ENCODE measurements at regions not wholly inside any gene's neighbourhood (a gene's known extent, or its start where the extent isn't known, plus 50 kb on each side); places are given as distances from the start of the nearest gene placed in this dataset.

DNA sequence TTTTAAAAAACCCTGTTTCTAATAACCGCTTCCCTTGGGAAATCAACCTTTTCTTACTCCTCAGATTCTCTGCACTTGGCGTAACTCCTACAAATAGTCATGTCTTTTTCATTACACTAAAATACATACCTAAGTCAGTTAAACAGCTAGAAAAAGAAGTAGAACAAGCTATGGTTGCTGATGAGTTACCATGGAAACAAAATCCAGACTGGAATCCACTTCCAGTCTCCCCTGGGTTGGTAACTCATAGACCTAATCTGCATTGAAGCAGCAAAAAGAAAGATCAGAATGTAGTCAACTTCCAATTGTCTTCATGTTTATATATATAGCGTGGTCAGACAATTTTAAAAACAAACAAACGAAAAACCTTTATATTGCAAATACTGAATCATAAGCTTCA, 260.8 kb upstream of the LRRN1 start:
- DNase-seq, result no peak
- no peak overlapping the region for H3K27ac ChIP-seq (ENCODE audit: low read depth, low read length)
- no peaks in the 10 kb centered on the region for H3K9me3 ChIP-seq (ENCODE audit: control insufficient read depth in 1 of 2, low read length in 2 of 2)
- Mint-ChIP-seq H3K36me3 (peaks cover 0 to 2% of the 10 kb centered on the region in 2 donors), H3K27me3 (peaks cover 0 to 3% of the 10 kb centered on the region in 2 donors), H3K4me1 (no peaks in the 10 kb centered on the region), H3K27ac (no peak overlapping the region), H3K9me3 (peaks cover 0 to 2% (median 0%) of the 10 kb centered on the region in 8 donors), H3K4me3 (no peak overlapping the region)
- no peak overlapping the region for H3K4me3 ChIP-seq (ENCODE audit: low read length in 2 of 2)
- no peaks in the 10 kb centered on the region for H3K36me3 ChIP-seq (ENCODE audit: insufficient read depth, low read length)
- intact Hi-C loops (cut with micrococcal nuclease), result no loop called here
- no peaks in the 10 kb centered on the region for H3K27me3 ChIP-seq (ENCODE audit: insufficient read depth, low read length)
- ChIA-PET POLR2A (ENCODE audit: partially characterized antibody) (no interaction called here), CTCF (ENCODE audit: partially characterized antibody) (no interaction called here)
- no peaks in the 10 kb centered on the region for H3K4me1 ChIP-seq (ENCODE audit: insufficient read depth, low read length)

- Mint-ChIP-seq H3K36me3 (no peaks in the 10 kb centered on the region), H3K27ac (no peak overlapping the region), H3K27me3 (no peaks in the 10 kb centered on the region), H3K4me3 (no peak overlapping the region), H3K9me3 (peaks cover 0 to 2% (median 0%) of the 10 kb centered on the region in 8 donors), H3K4me1 (no peaks in the 10 kb centered on the region)
- Histone ChIP-seq H3K4me1 (ENCODE audit: insufficient read depth, low read length) (no peaks in the 10 kb centered on the region), H3K9me3 (ENCODE audit: control insufficient read depth in 1 of 2, low read length in 2 of 2) (no peaks in the 10 kb centered on the region), H3K4me3 (ENCODE audit: low read length in 2 of 2) (no peak overlapping the region), H3K36me3 (ENCODE audit: insufficient read depth, low read length) (no peaks in the 10 kb centered on the region), H3K27me3 (ENCODE audit: insufficient read depth, low read length) (no peaks in the 10 kb centered on the region), H3K27ac (ENCODE audit: low read depth, low read length) (no peak overlapping the region)
- ChIA-PET CTCF (ENCODE audit: partially characterized antibody) (no interaction called here), POLR2A (ENCODE audit: partially characterized antibody) (no interaction called here)
- DNase-seq, result no peak
- intact Hi-C loops (cut with micrococcal nuclease), result no loop called here
These were observed 266.7 kb upstream of the LRRN1 start for GRCh38 chr3:3532508-3532907.

DNA sequence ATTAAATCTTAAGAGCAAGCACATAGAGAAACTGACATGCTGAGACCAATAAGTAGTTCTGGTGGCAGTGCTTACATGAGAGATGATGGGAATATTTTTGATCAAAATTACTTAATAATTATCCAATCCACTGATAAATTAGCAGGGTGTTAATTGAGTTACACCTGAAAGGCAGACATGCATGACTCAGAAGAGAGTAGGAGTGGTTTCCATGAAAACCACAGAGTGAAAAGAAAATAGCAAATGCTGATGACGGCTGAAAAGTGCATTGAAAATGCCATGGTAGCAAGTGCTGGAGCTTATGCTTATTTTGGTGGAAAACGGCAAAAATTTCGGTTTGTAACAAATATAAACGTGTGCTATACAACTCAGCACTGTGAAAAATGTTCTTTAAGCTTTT, 267.8 kb upstream of the LRRN1 start:
- H3K4me1 ChIP-seq (ENCODE audit: insufficient read depth, low read length), result no peaks in the 10 kb centered on the region
- Mint-ChIP-seq H3K4me1 (no peaks in the 10 kb centered on the region), H3K36me3 (no peaks in the 10 kb centered on the region), H3K4me3 (no peak overlapping the region), H3K27ac (no peak overlapping the region), H3K9me3 (no peaks in the 10 kb centered on the region), H3K27me3 (no peaks in the 10 kb centered on the region)
- no peak for DNase-seq
- H3K27me3 ChIP-seq (ENCODE audit: insufficient read depth, low read length), result no peaks in the 10 kb centered on the region
- intact Hi-C loops (cut with micrococcal nuclease), result no loop called here
- H3K36me3 ChIP-seq (ENCODE audit: insufficient read depth, low read length), result no peaks in the 10 kb centered on the region
- no peaks in the 10 kb centered on the region for H3K9me3 ChIP-seq (ENCODE audit: control insufficient read depth in 1 of 2, low read length in 2 of 2)
- H3K4me3 ChIP-seq (ENCODE audit: low read length in 2 of 2), result no peak overlapping the region
- no peak overlapping the region for H3K27ac ChIP-seq (ENCODE audit: low read depth, low read length)
- ChIA-PET POLR2A (ENCODE audit: partially characterized antibody) (no interaction called here), CTCF (ENCODE audit: partially characterized antibody) (no interaction called here)

DNA sequence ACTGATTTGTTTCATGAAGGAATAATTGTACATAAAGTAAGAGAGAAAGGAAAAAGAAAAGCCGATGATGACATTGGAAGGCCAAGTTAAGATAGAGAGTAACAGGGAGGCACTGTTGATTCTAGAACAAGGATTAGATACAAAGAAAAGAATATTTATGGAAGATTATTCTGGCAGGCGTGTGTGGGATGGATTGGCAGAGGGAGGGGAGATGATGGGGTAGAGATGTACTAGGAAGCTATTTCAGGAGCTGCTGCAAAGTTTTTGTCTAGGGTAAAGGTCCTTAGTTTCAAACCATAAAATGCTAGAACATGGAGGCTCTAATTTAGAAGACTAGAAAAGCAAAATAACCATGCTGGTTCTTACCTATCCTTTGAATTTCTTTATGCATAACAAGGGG, 280.0 kb upstream of the LRRN1 start:
- Mint-ChIP-seq H3K9me3 (peaks cover 0 to 2% (median 0%) of the 10 kb centered on the region in 8 donors), H3K36me3 (no peaks in the 10 kb centered on the region), H3K4me3 (no peak overlapping the region), H3K27ac (no peak overlapping the region), H3K27me3 (no peaks in the 10 kb centered on the region), H3K4me1 (no peaks in the 10 kb centered on the region)
- H3K9me3 ChIP-seq (ENCODE audit: control insufficient read depth in 1 of 2, low read length in 2 of 2), result no peaks in the 10 kb centered on the region
- no peaks in the 10 kb centered on the region for H3K36me3 ChIP-seq (ENCODE audit: insufficient read depth, low read length)
- H3K4me3 ChIP-seq (ENCODE audit: low read length in 2 of 2), result no peak overlapping the region
- DNase-seq, result no peak
- no peak overlapping the region for H3K27ac ChIP-seq (ENCODE audit: low read depth, low read length)
- intact Hi-C loops (cut with micrococcal nuclease), result no loop called here
- POLR2A ChIA-PET (ENCODE audit: partially characterized antibody), result no interaction called here
- no peaks in the 10 kb centered on the region for H3K27me3 ChIP-seq (ENCODE audit: insufficient read depth, low read length)
- H3K4me1 ChIP-seq (ENCODE audit: insufficient read depth, low read length), result no peaks in the 10 kb centered on the region
- CTCF ChIA-PET (ENCODE audit: partially characterized antibody), result interaction anchor here (0.7 kb wide), 1 partner anchor 828 kb away, joined by 3 read pairs; no protein-coding TSS in a partner anchor

DNA sequence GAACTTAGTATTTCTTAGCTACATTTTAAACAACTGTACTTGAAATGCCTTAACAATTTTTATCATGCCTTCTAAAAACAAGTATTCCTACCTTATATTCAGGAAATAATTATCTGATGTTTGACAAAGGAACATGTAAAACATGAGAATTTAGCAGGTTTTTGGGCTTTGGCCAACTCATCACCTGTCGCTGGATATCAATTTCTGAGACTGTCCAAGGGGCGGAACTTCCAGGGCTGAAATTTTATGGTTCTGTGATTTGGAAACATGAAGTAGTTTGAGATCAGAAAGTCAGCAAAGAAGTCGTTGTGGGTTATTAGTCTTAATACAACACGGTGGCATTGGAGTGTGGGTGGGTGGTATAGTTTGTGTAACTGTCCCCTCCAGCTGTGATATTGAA, 282.2 kb upstream of the LRRN1 start:
- H3K4me3 ChIP-seq (ENCODE audit: low read length in 2 of 2), result no peak overlapping the region
- no peaks in the 10 kb centered on the region for H3K4me1 ChIP-seq (ENCODE audit: insufficient read depth, low read length)
- ChIA-PET CTCF (ENCODE audit: partially characterized antibody) (no interaction called here), POLR2A (ENCODE audit: partially characterized antibody) (no interaction called here)
- Mint-ChIP-seq H3K27ac (no peak overlapping the region), H3K36me3 (no peaks in the 10 kb centered on the region), H3K4me3 (no peak overlapping the region), H3K4me1 (no peaks in the 10 kb centered on the region), H3K9me3 (peaks cover 0 to 3% (median 0%) of the 10 kb centered on the region in 8 donors), H3K27me3 (no peaks in the 10 kb centered on the region)
- intact Hi-C loops (cut with micrococcal nuclease), result no loop called here
- H3K9me3 ChIP-seq (ENCODE audit: control insufficient read depth in 1 of 2, low read length in 2 of 2), result no peaks in the 10 kb centered on the region
- no peaks in the 10 kb centered on the region for H3K36me3 ChIP-seq (ENCODE audit: insufficient read depth, low read length)
- DNase-seq, result no peak
- H3K27me3 ChIP-seq (ENCODE audit: insufficient read depth, low read length), result no peaks in the 10 kb centered on the region
- no peak overlapping the region for H3K27ac ChIP-seq (ENCODE audit: low read depth, low read length)

DNA sequence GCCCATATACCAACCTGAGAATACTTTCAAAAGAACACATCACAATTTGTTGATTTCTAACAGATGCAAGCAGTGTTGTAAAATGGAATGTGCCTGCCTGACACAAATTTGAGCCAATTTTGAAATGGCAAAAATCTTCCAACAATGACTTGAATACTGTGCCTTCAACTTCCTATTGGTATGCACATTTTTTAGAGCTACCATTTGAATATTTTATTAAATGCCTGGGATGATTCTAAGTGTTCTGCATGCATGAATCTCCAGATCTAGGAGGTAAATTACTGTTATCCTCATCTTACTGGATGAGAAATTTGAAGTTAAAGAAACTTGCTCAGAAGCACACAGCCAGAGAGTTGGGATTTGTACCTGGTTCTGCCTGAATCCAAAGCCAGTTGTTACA, 282.8 kb upstream of the LRRN1 start:
- Histone ChIP-seq H3K4me3 (ENCODE audit: low read length in 2 of 2) (no peak overlapping the region), H3K27me3 (ENCODE audit: insufficient read depth, low read length) (no peaks in the 10 kb centered on the region), H3K36me3 (ENCODE audit: insufficient read depth, low read length) (no peaks in the 10 kb centered on the region), H3K4me1 (ENCODE audit: insufficient read depth, low read length) (no peaks in the 10 kb centered on the region), H3K9me3 (ENCODE audit: control insufficient read depth in 1 of 2, low read length in 2 of 2) (no peaks in the 10 kb centered on the region), H3K27ac (ENCODE audit: low read depth, low read length) (no peak overlapping the region)
- intact Hi-C loops (cut with micrococcal nuclease), result no loop called here
- H3K9me3 Mint-ChIP-seq, result peaks cover 0 to 3% (median 0%) of the 10 kb centered on the region in 8 donors
- no peaks in the 10 kb centered on the region for H3K36me3 Mint-ChIP-seq
- H3K27ac Mint-ChIP-seq, result no peak overlapping the region
- no peak overlapping the region for H3K4me3 Mint-ChIP-seq
- no peaks in the 10 kb centered on the region for H3K4me1 Mint-ChIP-seq
- H3K27me3 Mint-ChIP-seq, result no peaks in the 10 kb centered on the region
- DNase-seq, result no peak
- ChIA-PET CTCF (ENCODE audit: partially characterized antibody) (no interaction called here), POLR2A (ENCODE audit: partially characterized antibody) (no interaction called here)

DNA sequence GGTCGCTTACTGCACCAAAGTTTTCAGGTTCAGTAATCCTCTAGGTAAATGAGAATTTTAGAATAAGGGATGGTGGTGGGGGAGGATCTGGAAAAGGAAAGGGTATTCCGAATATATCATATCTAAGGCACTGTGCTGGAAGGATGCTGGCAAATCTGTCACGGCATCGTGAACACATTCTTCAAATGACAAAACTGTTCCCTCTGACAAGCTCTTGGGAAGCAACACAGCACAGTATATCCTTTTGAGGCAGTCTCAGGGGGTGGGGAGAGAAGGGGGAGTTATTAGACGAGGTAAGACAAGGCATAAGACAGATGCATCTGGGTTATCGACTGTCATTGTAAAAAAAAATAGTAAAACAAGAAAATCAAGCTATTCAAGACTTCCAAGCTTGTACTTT, 289.6 kb upstream of the LRRN1 start:
- intact Hi-C loops (cut with micrococcal nuclease), result no loop called here
- no peak overlapping the region for H3K27ac ChIP-seq (ENCODE audit: low read depth, low read length)
- no peaks in the 10 kb centered on the region for H3K27me3 ChIP-seq (ENCODE audit: insufficient read depth, low read length)
- H3K9me3 ChIP-seq (ENCODE audit: control insufficient read depth in 1 of 2, low read length in 2 of 2), result no peaks in the 10 kb centered on the region
- POLR2A ChIA-PET (ENCODE audit: partially characterized antibody), result no interaction called here
- H3K4me3 ChIP-seq (ENCODE audit: low read length in 2 of 2), result no peak overlapping the region
- H3K36me3 ChIP-seq (ENCODE audit: insufficient read depth, low read length), result no peaks in the 10 kb centered on the region
- H3K4me1 Mint-ChIP-seq, result no peaks in the 10 kb centered on the region
- no peak overlapping the region for H3K27ac Mint-ChIP-seq
- H3K9me3 Mint-ChIP-seq, result peaks cover 0 to 3% (median 0%) of the 10 kb centered on the region in 8 donors
- CTCF ChIA-PET (ENCODE audit: partially characterized antibody), result no interaction called here
- H3K27me3 Mint-ChIP-seq, result no peaks in the 10 kb centered on the region
- no peak overlapping the region for H3K4me3 Mint-ChIP-seq
- no peaks in the 10 kb centered on the region for H3K36me3 Mint-ChIP-seq
- no peaks in the 10 kb centered on the region for H3K4me1 ChIP-seq (ENCODE audit: insufficient read depth, low read length)
- DNase-seq, result no peak

- Mint-ChIP-seq H3K9me3 (peaks cover 0 to 4% (median 0%) of the 10 kb centered on the region in 8 donors), H3K27ac (no peak overlapping the region), H3K4me3 (no peak overlapping the region), H3K36me3 (no peaks in the 10 kb centered on the region), H3K27me3 (no peaks in the 10 kb centered on the region), H3K4me1 (no peaks in the 10 kb centered on the region)
- no peaks in the 10 kb centered on the region for H3K27me3 ChIP-seq (ENCODE audit: insufficient read depth, low read length)
- no peaks in the 10 kb centered on the region for H3K4me1 ChIP-seq (ENCODE audit: insufficient read depth, low read length)
- no peak overlapping the region for H3K4me3 ChIP-seq (ENCODE audit: low read length in 2 of 2)
- CTCF ChIA-PET (ENCODE audit: partially characterized antibody), result no interaction called here
- POLR2A ChIA-PET (ENCODE audit: partially characterized antibody), result no interaction called here
- intact Hi-C loops (cut with micrococcal nuclease), result no loop called here
- no peak for DNase-seq
- H3K27ac ChIP-seq (ENCODE audit: low read depth, low read length), result no peak overlapping the region
- H3K36me3 ChIP-seq (ENCODE audit: insufficient read depth, low read length), result no peaks in the 10 kb centered on the region
- no peaks in the 10 kb centered on the region for H3K9me3 ChIP-seq (ENCODE audit: control insufficient read depth in 1 of 2, low read length in 2 of 2)
These were observed 294.5 kb upstream of the LRRN1 start for GRCh38 chr3:3504686-3505085.

Data from CD4-positive, alpha-beta memory T cell (primary cell).